Daoy (cell line): ENCODE measurements at regions not wholly inside any gene's neighbourhood (a gene's known extent, or its start where the extent isn't known, plus 50 kb on each side); places are given as distances from the start of the nearest gene placed in this dataset.
"Not testable (repeated sequence)": the region's sequence is repeated elsewhere in the genome, so short reads cannot be mapped to it uniquely, and the experiment has no call there.

Source experiments
- DNase-seq: peaks from one replicate; pipeline ENCODE4 v3.0.0-alpha.2; 2015; ENCODE audit warnings: low read depth

- no peak for DNase-seq
These were observed 55.2 kb downstream of the RPL22L1 start for GRCh38 chr3:170814822-170815221.

- no peak for DNase-seq
These were observed 56.7 kb downstream of the RPL22L1 start for GRCh38 chr3:170813266-170813665.

DNA sequence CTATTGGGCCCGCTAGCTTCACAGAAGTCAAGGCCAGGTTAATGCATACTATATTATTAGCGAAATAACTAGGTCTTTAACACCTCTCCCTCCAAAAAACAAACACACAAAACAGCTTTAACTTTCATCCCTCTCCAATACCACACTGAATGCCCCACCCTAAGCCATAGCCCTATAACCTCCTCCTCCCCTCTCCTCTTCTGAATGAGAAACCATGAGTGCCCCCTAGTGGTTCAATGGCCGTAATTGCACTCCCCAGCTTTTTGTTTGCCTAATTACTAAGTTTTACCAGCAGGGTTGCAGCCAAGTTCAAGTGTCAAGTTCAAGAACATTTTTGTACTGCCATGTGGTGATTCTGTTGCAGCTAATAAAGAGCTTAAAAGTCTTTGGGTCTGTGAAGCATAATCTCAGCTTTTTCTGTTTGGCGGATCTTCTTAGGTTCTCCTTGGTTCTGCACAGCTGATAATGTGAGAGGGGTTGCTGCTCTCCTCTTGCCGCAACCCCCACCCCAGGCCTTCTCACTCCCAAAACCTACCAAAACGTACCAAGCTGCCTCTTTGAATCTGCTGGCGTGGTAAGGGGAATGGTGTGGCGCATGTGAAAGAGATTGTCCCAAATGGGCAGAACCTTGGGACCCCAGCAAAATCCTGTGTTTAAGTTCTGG lies 57.9 kb downstream of the RPL22L1 start:
- peak; percentile 83 for DNase-seq

- peak; percentile 68 for DNase-seq
These were observed 58.5 kb downstream of the RPL22L1 start for GRCh38 chr3:170811515-170811914.

DNA sequence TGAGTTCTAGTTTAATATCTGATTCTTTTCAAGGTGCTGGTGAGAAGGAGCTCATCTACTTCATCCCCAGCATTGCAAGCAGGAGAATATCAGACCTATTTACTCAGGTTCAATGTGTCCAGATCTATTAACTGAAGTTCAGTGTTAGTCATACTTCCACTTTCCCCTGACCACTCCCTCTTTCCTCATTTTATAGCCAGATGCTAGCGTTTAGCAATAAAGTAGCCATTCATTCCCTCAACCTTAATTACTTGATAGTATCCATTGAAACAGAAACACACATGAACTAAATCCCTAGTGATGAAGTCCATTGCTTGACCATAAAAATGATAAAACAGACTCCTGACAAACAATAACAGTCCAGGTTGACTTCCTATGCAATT lies 60.0 kb downstream of the RPL22L1 start:
- peak; percentile 66 for DNase-seq

DNA sequence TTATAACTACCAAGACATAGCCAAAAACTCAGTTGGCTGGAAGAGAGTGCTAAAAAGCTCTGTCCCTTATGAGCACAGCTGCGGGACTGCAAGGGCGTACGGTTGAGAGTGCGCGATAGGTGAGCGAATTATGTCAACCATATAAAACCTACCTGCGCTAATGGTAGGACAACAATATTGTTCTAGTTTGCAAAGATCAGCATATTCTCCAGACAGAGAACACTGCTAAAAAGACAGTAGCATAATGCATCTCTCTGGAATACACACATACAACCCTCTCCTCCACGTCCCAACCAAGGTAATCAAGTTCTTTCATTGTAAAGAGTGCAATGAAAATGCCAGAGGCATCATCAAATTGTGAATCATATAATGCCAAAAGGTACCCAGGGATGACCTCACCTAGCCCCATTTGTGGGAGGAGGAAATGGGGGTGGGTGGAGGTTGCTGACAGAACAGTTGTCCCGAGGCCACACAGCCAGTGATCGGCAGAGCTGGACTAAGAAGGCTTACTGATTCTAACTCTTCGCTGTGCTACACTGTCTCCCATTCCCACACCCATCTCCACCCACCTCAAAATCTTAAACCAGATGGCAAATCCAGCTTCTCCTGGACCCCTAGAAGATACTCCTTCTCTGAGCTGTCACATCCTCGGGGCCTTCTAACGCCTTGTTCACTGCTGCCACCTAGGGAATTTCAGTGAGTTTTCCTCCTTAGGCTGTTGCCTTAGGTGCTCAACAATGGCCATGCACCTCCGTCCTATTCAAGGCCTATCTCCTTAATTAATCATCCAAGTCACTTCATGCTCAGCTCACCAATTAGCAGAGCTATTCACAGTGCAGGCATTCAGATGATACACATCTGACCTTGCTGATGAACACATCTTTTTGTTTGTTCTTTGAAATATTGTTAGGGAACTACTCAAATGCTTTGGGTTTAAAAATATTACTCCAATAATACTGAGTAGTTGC lies 60.7 kb downstream of the RPL22L1 start:
- peak; percentile 88 for DNase-seq

GRCh38 chr3:170808041-170808440 lies 62.0 kb downstream of the RPL22L1 start:
- peak; percentile 28 for DNase-seq

DNA sequence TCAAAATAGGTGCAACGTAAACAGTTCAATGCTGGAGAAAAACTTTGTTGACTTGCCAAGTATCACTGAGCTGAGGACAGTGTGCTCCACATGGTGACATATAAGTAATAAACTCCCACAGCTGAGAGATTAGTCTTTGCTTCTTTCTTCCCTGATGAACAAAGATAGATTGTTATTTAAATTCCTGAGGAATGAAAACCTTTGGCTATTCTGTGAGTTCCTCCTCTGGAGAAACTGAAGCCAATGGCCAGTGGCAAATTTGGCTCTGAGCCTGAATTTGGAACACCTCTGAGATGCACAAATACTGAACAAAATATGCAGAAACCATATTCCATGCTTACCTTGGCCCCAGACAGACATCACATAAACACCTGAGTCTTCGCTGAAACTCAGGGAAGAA lies 63.3 kb downstream of the RPL22L1 start:
- DNase-seq: no peak

DNA sequence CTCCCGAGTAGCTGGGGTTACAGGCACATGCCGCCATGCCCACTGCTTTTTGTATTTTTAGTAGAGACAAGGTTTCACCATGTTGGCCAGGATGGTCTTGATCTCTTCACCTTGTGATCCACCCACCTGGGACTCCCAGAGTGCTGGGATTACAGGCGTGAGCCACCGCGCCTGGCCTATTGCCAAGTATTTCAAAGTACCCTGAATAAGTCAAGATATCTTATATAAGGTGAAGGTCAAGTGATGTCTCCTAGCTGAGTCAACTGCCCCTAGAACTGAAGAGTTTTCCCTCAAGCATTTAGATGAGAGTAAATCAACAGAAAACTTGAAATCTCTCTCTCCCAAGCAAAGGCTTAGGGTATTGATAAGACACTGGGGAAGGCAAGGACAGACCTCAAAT lies 63.9 kb downstream of the RPL22L1 start:
- no peak for DNase-seq

DNA sequence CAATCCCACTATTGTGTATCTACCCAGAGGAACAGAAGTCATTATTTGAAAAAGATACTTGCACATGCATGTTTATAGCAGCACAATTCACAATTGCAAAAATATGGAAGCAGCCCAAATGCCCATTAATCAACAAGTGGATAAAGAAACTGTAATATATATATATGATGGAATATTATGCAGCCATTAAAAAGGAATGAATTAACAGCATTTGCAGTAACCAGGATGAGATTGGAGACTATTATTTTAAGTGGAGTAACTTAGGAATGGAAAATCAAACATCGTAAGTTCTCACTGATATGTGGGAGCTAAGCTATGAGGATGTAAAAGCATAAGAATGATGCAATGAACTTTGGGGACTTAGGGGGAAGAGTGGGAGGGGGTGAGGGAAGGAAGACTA lies 64.7 kb downstream of the RPL22L1 start:
- DNase-seq: not testable (repeated sequence)

DNA sequence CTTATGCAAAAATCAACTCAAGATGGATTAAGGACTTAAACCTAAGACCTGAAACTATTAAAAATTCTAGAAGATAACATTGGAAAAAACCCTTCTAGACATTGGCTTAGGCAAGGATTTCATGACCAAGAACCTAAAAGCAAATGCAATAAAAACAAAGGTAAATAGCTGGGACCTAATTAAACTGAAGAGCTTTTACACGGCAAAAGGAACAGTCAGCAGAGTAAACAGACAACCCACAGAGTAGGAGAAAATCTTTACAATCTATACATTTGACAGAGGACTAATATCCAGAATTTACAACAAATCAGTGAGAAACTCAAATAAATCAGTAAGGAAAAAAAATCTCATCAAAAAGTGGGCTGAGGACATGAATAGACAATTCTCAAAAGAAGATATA lies 65.4 kb downstream of the RPL22L1 start:
- not testable (repeated sequence) for DNase-seq

DNA sequence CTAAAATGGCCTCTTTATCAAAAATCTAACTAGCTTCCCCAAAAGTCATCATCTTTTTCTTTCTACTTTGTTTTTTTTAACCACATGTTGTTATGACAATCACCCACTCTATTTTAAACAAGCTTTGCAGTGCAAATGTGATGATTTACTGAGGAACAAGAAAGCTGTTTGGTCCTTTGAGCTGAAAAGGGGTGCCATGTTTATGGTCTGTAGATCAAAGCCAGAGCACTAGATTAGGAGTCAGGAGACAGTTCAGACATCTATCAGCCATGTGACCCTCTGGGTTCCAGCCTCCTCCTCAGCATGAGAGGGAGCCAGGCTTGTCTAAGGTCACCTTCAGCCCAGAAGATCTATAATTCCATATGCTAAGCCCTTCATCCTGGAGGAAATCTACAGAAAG lies 65.9 kb downstream of the RPL22L1 start:
- DNase-seq: no peak

DNA sequence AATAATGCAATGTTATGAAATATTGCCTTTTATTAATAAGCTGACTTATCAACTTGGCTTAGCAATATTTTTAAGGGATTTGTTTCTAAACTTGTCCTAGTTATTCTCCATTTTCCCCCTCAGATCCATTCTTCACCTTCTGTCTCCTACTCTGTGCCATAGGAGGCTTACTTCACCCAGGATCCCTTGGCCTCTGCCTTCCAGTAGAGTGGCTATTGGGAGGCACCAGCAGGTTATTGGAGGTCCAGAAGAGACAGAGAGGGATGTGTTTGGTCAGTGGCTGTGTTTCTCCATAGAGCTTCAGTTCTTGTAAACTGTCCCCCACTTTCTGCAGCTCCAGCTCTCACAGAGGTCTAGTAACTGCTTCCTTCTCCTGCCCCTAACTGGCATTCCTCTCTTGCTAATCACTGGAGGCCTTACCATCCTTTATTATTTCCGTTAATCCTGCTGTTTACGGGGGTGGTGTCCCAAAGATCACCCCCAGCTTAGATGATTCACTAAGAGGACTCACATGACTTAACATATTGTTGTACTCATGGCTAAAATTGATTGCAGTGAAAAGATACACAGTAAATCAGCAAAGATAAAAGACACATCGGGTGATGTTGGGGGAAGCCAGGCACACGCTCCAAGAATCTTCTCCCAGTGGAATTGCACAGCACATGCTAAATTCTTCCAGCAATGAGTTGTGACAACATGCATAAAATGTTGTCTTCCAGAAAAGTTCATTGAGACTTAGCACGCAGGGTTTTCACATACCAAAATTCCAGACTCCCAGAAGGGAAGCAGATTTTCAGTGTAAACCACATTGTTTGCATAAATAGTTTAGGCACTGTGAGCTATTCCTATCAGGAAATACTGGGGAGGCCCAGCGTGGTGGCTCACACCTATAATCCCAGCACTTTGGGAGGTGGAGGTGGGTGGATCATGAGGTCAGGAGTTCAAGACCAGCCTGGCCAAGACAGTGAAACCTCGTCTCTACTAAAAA lies 67.5 kb downstream of the RPL22L1 start:
- peak; percentile 92 for DNase-seq

GRCh38 chr3:170801597-170801996 lies 68.4 kb downstream of the RPL22L1 start:
- DNase-seq: no peak

DNA sequence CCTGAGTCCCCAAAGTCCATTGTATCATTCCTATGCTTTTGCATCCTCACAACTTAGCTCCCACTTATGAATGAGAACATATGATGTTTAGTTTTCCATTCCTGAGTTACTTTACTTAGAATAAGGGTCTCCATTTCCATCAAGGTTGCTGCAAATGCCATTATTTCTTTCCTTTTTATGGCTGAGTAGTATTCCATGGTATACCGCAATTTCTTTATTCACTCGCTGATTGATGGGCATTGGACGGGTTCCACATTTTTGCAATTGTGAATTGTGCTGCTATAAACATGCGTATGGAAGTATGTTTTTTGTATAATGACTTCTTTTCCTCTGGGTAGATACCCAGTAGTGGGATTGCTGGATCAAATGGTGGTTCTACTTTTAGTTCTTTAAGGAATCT lies 69.7 kb downstream of the RPL22L1 start:
- not testable (repeated sequence) for DNase-seq

- DNase-seq: no peak
These were observed 71.0 kb downstream of the RPL22L1 start for GRCh38 chr3:170799009-170799408.

DNA sequence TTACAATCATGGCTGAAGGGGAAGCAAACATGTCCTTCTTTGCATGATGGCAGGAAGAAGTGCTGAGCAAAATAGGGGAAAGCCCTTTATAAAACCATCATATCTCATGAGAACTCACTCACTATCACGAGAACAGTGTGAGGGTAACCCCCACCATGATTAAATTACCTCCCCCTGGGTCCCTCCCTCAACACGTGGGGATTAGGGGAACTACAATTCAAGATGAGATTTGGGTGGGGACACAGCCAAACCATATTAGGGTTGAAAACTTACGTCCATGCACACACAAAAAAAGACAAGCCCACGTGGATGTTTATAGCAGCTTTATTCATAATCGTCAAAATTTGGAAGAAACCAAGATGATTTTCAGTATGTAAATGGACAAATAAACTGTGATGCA lies 72.3 kb downstream of the RPL22L1 start:
- DNase-seq: no peak

GRCh38 chr3:170792471-170792870 lies 77.5 kb downstream of the RPL22L1 start:
- DNase-seq: no peak

- no peak for DNase-seq
These were observed 79.3 kb downstream of the RPL22L1 start for GRCh38 chr3:170790647-170791046.

GRCh38 chr3:170787464-170787863 lies 82.5 kb downstream of the RPL22L1 start:
- DNase-seq: no peak

DNA sequence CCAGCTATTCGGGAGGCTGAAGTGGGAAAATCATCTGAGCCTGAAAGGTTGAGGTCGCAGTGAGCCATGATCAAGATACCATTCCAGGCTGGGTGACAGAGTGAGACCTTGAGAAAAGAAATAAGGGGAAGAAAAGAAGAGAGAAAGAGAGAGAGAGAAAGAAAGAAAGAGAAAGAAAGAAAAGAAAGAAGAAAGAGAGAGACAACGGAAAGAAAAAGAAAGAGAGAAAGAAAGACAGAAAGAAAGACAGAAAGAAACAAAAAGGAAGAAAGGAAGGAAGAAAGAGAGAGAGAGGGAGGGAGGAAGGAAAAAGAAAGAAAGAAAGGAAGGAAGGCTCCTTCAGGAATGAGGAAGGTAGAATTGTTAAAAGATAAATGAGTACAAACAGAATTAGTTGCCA lies 84.5 kb downstream of the RPL22L1 start:
- no peak for DNase-seq

- no peak for DNase-seq
These were observed 85.6 kb downstream of the RPL22L1 start for GRCh38 chr3:170784406-170784805.
